Small intestine (tissue), 7 donors: ENCODE measurements at regions not wholly inside any gene's neighbourhood (a gene's known extent, or its start where the extent isn't known, plus 50 kb on each side); places are given as distances from the start of the nearest gene placed in this dataset.

Experiments used
- DNase-seq, 2 donors: peaks; one replicate each; pipeline versions ENCODE4 v3.0.0 to v3.0.0-alpha.2; 2013
- FAIRE-seq: peaks from 2 replicates; lab custom pipeline; 2012; peaks lifted over from hg19 to GRCh38; lab: Jason Lieb, UNC
- H3K27ac ChIP-seq, 3 donors: one replicate each; pipeline ENCODE4 v1.5.1; 2013; ENCODE audit warnings: low read length in 2 of 3, mild to moderate bottlenecking in 2 of 3, control low read depth in 1 of 3, inconsistent platforms in 1 of 3, low read depth in 1 of 3, moderate library complexity in 1 of 3
- H3K27me3 ChIP-seq, 3 donors: one replicate each; pipeline ENCODE4 v1.6.1; 2013; ENCODE audit warnings: low read length in 3 of 3, inconsistent platforms in 1 of 3; ENCODE audit not compliant: control insufficient read depth in 3 of 3, insufficient read depth in 3 of 3
- H3K36me3 ChIP-seq, 3 donors: one replicate each; pipeline ENCODE4 v1.6.1; 2013; ENCODE audit warnings: low read length in 3 of 3, inconsistent platforms in 1 of 3, low read depth in 1 of 3, mild to moderate bottlenecking in 1 of 3, moderate library complexity in 1 of 3; ENCODE audit not compliant: control insufficient read depth in 3 of 3, insufficient read depth in 2 of 3
- H3K4me1 ChIP-seq, 3 donors: one replicate each; pipeline ENCODE4 v1.6.1; 2013; ENCODE audit warnings: low read length in 2 of 3, inconsistent platforms in 1 of 3, low read depth in 1 of 3, mild to moderate bottlenecking in 1 of 3, moderate library complexity in 1 of 3; ENCODE audit not compliant: control insufficient read depth in 3 of 3, insufficient read depth in 2 of 3
- H3K4me3 ChIP-seq, 3 donors: one replicate each; pipeline ENCODE4 v1.5.1; 2013; ENCODE audit warnings: low read length in 3 of 3, control low read depth in 1 of 3, inconsistent platforms in 1 of 3, low read depth in 1 of 3, mild to moderate bottlenecking in 1 of 3, moderate library complexity in 1 of 3
- H3K9me3 ChIP-seq, 2 donors: one replicate each; pipeline ENCODE4 v1.6.1; 2013; ENCODE audit warnings: low read depth in 1 of 2, low read length in 1 of 2; ENCODE audit not compliant: control insufficient read depth in 2 of 2, insufficient read depth in 1 of 2
- WGBS, 3 donors: extraction: QIAGEN DNeasy Blood & Tissue Kit; methylation state at CpG; one replicate each; pipeline ENCODE4 v1.1.7; 2013; 5-methylcytosine and 5-hydroxymethylcytosine counted together
- donor health status: healthy with polysubstance abuse.
- donor health status: control.
- donor health status: control.
- donor health status: Bipolar disorder and iron deficiency.
- donor health status: healthy.

- DNase-seq (no peak), FAIRE-seq (no peak)
- H3K4me3 ChIP-seq: no peak overlapping the region
- H3K27ac ChIP-seq: no peak overlapping the region
- 72 to 84% (median 79%) methylated on average over 5 of the region's 5 CpGs for WGBS, 3 donors
- H3K4me1 ChIP-seq: no peaks in the 10 kb centered on the region
- no peaks in the 10 kb centered on the region for H3K27me3 ChIP-seq
- no peaks in the 10 kb centered on the region for H3K9me3 ChIP-seq
- H3K36me3 ChIP-seq: no peaks in the 10 kb centered on the region
Measured at GRCh38 chr11:22516111-22516510, 109.5 kb downstream of the FANCF start.

DNA sequence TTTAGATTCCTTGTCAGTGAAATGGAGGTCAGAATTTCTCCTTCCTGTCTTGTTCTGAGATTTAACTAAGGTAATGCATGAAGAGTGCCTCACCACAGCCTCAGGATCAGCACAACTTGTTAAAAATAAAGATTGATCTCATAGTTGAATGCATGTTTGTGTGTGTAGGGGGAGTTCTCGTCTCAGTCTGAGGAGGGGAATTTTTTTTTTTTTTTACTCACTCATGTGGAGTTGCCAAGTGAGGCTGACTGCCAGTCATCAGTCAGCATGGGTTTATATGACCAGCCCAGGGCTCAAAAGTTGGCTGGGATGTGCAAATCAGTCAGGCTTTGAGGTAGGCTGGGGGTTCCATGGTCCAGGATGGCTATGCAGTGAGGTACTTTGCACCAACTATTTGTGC, 113.2 kb downstream of the FANCF start:
- FAIRE-seq: no peak
- DNase-seq: no peak
- Histone ChIP-seq H3K4me1 (no peaks in the 10 kb centered on the region), H3K27ac (no peak overlapping the region), H3K4me3 (no peak overlapping the region), H3K27me3 (no peaks in the 10 kb centered on the region), H3K36me3 (no peaks in the 10 kb centered on the region), H3K9me3 (no peaks in the 10 kb centered on the region)
- WGBS, 3 donors: 29 to 65% (median 36%) methylated on average over 1 of the region's 1 CpG

DNA sequence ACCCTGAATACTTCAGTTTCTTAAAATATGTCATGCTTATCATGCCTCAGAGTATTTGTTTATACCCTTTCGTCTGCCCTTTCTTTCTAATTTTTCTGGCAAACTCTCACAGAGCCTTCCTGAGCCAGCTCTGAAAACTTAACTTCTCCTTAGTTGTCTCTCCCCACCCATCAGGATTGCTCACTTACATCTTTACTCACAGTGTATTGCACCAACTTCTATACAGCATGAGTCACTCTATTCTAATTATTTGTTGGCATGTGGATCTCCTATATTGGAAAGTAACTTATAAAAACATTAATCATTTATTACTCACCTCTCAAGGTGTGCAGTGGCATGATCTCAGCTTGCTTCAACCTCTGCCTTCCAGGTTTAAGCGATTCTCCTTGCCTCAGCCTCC, 114.9 kb downstream of the FANCF start:
- no peak overlapping the region for H3K4me3 ChIP-seq
- FAIRE-seq: no peak
- 58 to 65% (median 64%) methylated on average over 2 of the region's 2 CpGs for WGBS, 3 donors

GRCh38 chr11:22510010-22510409, 115.6 kb downstream of the FANCF start:
- FAIRE-seq: no peak
- no peak for DNase-seq
- Histone ChIP-seq H3K36me3 (no peaks in the 10 kb centered on the region), H3K4me3 (no peak overlapping the region), H3K27ac (no peak overlapping the region), H3K4me1 (no peaks in the 10 kb centered on the region), H3K27me3 (no peaks in the 10 kb centered on the region), H3K9me3 (no peaks in the 10 kb centered on the region)
- WGBS, 3 donors: 58 to 74% (median 69%) methylated on average over 2 of the region's 2 CpGs

More for the DNA sequence above, 114.9 kb downstream of the FANCF start:
- Histone ChIP-seq H3K9me3 (no peaks in the 10 kb centered on the region), H3K36me3 (no peaks in the 10 kb centered on the region), H3K27me3 (no peaks in the 10 kb centered on the region), H3K4me1 (no peaks in the 10 kb centered on the region), H3K27ac (no peak overlapping the region)
- peak in 1 of 2 donors; percentile 19 for DNase-seq

GRCh38 chr11:22508665-22509064, 117.0 kb downstream of the FANCF start:
- Histone ChIP-seq H3K36me3 (no peaks in the 10 kb centered on the region), H3K4me1 (no peaks in the 10 kb centered on the region), H3K27ac (no peak overlapping the region), H3K4me3 (no peak overlapping the region), H3K27me3 (no peaks in the 10 kb centered on the region), H3K9me3 (no peaks in the 10 kb centered on the region)
- DNase-seq (no peak), FAIRE-seq (no peak)
- WGBS, 3 donors: 66 to 79% (median 68%) methylated on average over 2 of the region's 2 CpGs

- H3K4me3 ChIP-seq: no peak overlapping the region
- FAIRE-seq (no peak), DNase-seq (no peak)
- no peaks in the 10 kb centered on the region for H3K4me1 ChIP-seq
- H3K27ac ChIP-seq: no peak overlapping the region
- H3K9me3 ChIP-seq: no peaks in the 10 kb centered on the region
- no peaks in the 10 kb centered on the region for H3K27me3 ChIP-seq
- WGBS, 3 donors: 68 to 72% (median 72%) methylated on average over 3 of the region's 3 CpGs
- no peaks in the 10 kb centered on the region for H3K36me3 ChIP-seq
Measured at GRCh38 chr11:22497474-22497873, 128.1 kb downstream of the FANCF start.

GRCh38 chr11:22491555-22492225, 133.9 kb downstream of the FANCF start:
- Histone ChIP-seq H3K4me3 (no peak overlapping the region), H3K27me3 (no peaks in the 10 kb centered on the region), H3K9me3 (no peaks in the 10 kb centered on the region), H3K4me1 (no peaks in the 10 kb centered on the region), H3K36me3 (no peaks in the 10 kb centered on the region), H3K27ac (no peak overlapping the region)
- FAIRE-seq: no peak
- no peak for DNase-seq
- 68 to 78% (median 71%) methylated on average over 16 of the region's 16 CpGs for WGBS, 3 donors

DNA sequence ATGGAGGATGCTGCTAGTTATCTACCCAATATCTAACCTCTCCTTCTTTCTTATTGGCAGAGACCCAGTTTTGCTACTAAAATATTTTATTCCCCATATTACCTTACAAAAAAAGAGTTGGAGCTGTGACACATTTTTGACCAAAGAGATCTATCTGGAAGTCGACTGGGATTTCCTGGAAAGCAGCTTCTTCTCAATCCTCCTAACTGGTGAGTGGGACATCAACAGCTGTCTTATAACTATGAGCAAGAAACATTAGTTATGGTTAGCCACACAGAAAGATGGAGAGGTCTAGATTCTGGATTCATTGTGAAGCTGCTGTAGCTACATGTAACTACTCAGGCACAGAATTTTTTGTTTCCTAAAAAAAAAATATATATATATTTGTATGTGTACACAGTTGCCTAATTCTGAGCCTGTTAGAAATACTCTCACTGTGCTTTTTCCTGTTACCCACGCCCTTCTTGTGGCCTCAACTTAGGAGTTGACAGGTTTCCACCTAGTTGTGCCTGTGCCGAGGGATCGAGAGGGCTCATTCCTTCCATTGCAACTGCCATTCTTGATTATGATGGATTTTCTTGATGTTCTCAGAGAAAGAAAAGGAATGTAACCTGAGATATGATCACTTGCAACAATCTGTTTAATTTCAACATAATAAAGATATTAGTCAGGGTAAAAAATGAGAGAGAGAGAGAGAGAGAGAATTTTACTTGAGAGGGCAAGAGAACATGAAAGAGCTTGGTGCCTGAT, 142.0 kb downstream of the SLC17A6 start:
- 60 to 74% (median 64%) methylated on average over 4 of the region's 4 CpGs for WGBS, 3 donors
- DNase-seq: no peak

More for the DNA sequence above, 142.0 kb downstream of the SLC17A6 start:
- no peak overlapping the region for H3K4me3 ChIP-seq
- no peaks in the 10 kb centered on the region for H3K36me3 ChIP-seq
- H3K4me1 ChIP-seq: no peaks in the 10 kb centered on the region
- H3K27ac ChIP-seq: no peak overlapping the region
- H3K27me3 ChIP-seq: no peaks in the 10 kb centered on the region
- no peak for FAIRE-seq
- H3K9me3 ChIP-seq: no peaks in the 10 kb centered on the region
